GM18519 (cell line): ENCODE measurements at regions not wholly inside any gene's neighbourhood (a gene's known extent, or its start where the extent isn't known, plus 50 kb on each side); places are given as distances from the start of the nearest gene placed in this dataset.
"Not testable (repeated sequence)": the region's sequence is repeated elsewhere in the genome, so short reads cannot be mapped to it uniquely, and the experiment has no call there.

ENCODE experiments used
- ATAC-seq: cut with Tn5 transposase; IDR thresholded peaks from one replicate; pipeline ENCODE4 v1.9.1; 2021; ENCODE audit warnings: mild to moderate bottlenecking, moderate library complexity; ENCODE audit not compliant: unreplicated experiment, low FRiP score

DNA sequence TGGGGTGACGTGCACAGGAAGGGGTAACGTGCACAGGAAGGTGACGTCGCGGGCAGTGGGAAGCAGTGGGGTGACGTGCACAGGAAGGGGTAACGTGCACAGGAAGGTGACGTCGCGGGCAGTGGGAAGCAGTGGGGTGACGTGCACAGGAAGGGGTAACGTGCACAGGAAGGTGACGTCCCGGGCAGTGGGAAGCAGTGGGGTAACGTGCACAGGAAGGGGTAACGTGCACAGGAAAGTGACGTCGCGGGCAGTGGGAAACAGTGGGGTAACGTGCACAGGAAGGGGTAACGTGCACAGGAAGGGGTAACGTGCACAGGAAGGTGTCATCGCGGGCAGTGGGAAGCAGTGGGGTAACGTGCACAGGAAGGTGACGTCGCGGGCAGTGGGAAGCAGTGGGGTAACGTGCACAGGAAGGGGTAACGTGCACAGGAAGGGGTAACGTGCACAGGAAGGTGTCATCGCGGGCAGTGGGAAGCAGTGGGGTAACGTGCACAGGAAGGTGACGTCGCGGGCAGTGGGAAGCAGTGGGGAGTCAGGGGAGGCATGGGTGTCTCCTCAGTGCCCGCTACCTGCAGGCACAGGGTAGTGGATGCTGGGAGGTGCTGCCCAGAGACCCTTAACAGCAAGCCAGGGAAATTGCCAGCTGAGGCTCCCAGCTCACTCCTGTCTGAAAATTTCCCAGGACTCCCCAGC is 68.0 kb upstream of the CTBP2 start:
- not testable (repeated sequence) for ATAC-seq

GRCh38 chr10:125227546-125227945 is 67.2 kb upstream of the CTBP2 start:
- ATAC-seq, result no peak

DNA sequence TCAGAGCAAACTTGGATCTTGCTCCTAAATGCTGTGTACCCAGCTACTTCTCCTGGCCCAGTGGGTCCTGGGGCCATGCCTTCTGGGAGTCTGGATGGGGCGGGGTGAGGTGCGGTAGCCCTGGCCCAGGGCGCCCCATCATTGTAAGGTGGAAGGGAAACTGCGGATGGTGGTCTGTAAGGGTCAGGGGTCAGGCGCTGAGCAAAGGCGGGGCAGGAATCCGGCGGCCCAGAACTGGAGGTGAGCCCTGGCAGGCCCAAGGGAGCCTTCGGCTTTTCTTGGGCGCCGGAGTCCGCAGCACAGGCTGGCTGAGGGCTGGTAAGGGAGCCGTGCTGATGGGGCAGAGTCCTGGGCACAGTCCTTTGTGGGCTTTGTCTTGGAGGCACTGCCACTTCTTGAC is 66.5 kb upstream of the CTBP2 start:
- no peak for ATAC-seq

- ATAC-seq, result no peak
Observed at GRCh38 chr10:125226005-125226404, 65.6 kb upstream of the CTBP2 start.

- no peak for ATAC-seq
Observed at GRCh38 chr10:125225051-125225450, 64.7 kb upstream of the CTBP2 start.

- no peak for ATAC-seq
Observed at GRCh38 chr10:125222515-125223308, 62.3 kb upstream of the CTBP2 start.

DNA sequence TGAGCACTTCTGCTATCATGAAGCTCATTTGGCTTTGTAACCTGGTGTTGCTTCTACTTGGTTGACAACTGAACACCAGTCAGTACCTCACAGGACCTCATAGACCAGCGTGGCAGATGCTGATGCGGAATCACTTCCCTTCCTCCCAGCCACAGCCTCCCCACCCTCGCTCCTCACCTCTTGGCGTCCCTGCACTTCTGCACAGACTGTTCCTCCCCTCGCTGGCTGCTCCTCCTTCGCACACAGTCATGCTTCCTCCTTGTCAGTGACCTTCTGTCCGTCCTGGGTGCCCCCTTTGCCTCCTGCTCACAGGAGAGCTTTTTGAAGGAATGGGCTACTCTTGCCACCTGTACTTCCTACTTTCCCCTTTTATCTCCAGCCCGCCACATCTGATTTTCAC is 61.4 kb upstream of the CTBP2 start:
- no peak for ATAC-seq

DNA sequence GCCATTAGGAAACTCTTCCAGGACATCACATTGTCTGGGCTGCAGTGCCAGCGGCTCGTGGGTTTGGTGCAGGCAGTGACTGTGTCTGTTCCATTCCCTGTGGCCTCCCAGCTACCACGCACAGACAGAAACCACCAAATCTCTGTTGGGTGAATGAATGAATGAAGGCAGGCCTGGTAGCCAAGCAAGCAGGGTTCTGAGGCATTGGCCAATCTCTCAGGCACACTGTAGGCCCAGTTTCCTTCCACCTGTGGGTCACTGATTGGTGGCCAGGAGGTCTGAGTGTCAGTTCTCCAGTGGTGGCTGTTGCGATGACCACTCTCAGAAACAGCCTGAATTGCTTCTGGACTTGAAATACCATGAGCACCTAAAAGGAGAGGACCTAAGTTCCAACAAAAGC is 59.4 kb upstream of the CTBP2 start:
- no peak for ATAC-seq

DNA sequence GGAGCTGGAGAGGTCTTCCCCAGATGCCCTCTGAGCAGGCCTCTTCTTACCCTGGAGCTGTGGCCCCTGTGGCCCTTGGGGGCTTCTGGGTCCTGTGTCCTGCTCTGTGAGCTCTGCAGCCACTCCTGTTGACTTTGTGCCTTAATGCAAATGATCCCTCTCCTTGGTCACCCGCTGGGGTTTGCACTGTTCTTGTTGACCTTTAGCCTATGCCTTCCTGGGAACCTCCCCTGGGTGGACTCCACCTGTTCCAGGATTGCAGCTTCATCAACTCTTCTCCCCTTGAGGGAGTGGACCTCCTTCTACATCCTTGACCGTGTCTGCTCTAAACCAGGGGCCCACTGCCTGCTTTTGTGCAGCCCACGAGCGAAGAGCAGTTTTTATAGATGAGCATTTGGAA is 58.6 kb upstream of the CTBP2 start:
- no peak for ATAC-seq

- ATAC-seq, result no peak
Observed at GRCh38 chr10:125217990-125218675, 57.8 kb upstream of the CTBP2 start.

DNA sequence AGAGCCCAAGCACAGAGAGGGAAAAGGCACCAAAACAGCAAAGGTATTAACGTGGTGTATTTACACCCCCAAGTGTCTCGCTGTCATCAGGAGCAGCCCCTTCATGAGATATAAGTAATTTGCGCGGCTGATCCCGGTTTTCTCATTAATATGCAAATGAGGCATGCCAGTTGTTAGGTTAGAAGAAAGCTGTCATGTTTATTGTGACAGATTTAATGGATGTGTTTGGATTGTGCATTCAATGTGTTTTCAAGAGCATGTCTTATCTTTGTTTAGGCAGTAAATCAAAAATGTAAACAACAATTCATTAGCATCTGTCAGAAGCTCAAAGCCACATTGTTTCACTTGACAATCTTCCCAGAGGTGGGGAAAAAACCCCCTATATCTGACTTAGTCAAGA is 56.5 kb upstream of the CTBP2 start:
- ATAC-seq, result no peak

DNA sequence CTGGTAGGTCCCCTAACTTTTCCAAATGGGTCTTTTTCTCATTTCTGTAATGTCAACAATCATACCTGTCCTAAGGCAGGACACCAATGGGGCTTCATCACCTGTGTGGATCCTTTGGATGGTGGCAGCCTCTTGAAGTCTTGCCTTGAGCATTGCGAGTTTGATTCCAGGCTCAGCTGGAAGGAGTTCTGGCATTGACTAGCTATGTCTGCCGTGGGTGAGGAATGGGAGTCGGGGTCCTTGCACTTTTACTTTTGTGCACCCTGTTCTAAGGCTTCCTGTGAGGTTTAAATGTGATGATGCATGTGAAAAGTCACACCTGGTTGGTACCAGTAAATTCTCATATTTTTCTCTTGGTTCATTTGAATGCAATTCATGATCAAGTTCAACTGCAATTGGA is 55.9 kb upstream of the CTBP2 start:
- no peak for ATAC-seq

- ATAC-seq, result no peak
Observed at GRCh38 chr10:125214283-125214570, 53.9 kb upstream of the CTBP2 start.

GRCh38 chr10:125213541-125214282 is 53.3 kb upstream of the CTBP2 start:
- no peak for ATAC-seq

DNA sequence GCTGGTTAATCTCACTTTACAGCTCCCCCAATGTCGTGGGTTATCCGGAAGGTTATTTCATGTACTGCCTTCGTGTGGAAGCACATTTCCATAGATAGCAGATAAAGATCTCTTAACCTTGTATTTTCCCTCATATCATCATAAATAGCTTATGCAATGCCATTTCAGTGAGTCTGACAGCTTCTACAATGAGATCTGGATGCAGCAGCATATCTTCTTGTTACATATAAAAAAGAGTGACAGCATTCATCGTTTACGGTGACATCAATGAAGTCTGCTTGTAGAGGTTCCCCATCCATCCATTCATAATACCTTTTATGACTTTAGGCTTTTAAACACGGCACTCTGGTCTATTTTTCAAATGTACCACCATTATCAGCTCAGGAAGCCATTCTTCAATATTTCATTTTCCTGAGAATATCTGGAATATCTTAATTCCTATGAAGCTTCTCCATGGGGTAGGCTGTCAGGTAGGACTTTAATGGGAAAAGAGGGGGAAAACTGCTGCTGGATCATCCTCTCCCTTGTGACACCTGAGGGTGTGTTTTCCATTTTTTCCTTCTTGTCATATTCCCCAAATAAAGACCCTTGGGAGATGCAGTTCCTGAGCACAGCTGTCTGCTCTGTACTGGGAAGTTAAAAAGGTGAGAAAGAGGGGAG is 51.9 kb upstream of the CTBP2 start:
- ATAC-seq, result no peak
